Smooth muscle cell (in vitro differentiated cells): ENCODE measurements at regions not wholly inside any gene's neighbourhood (a gene's known extent, or its start where the extent isn't known, plus 50 kb on each side); places are given as distances from the start of the nearest gene placed in this dataset.

Experiments used
- DNase-seq: peaks from one replicate; lab custom pipeline; 2025; ENCODE audit not compliant: unreplicated experiment; lab: John Stamatoyannopoulos, UW
- H2AFZ ChIP-seq: fragments of 200-600 bp; sonication (generic); 2 replicates; pipeline ENCODE4 v1.6.0; 2016; ENCODE audit warnings: antibody characterized with exemption, low read depth, mild to moderate bottlenecking
- H3F3A ChIP-seq: fragments of 200-600 bp; sonication (generic); 2 replicates; pipeline ENCODE4 v1.6.0; 2017; ENCODE audit warnings: antibody characterized with exemption, low read depth
- H3K27ac ChIP-seq: fragments of 200-600 bp; sonication (generic); 2 replicates; pipeline ENCODE4 v1.5.1; 2016; ENCODE audit warnings: low read depth, mild to moderate bottlenecking
- H3K27me3 ChIP-seq: fragments of 200-600 bp; sonication (generic); 2 replicates; pipeline ENCODE4 v1.6.1; 2016; ENCODE audit warnings: low read depth, mild to moderate bottlenecking
- H3K36me3 ChIP-seq: fragments of 200-600 bp; sonication (generic); 2 replicates; pipeline ENCODE4 v1.5.1; 2016; ENCODE audit warnings: low read depth
- H3K4me1 ChIP-seq: fragments of 200-600 bp; sonication (generic); 2 replicates; pipeline ENCODE4 v1.5.1; 2016; ENCODE audit warnings: low read depth
- H3K4me2 ChIP-seq: fragments of 200-600 bp; sonication (generic); 2 replicates; pipeline ENCODE4 v1.6.0; 2016; ENCODE audit warnings: mild to moderate bottlenecking
- H3K4me3 ChIP-seq: fragments of 200-600 bp; sonication (generic); 2 replicates; pipeline ENCODE4 v1.5.1; 2016; ENCODE audit warnings: mild to moderate bottlenecking
- H3K79me2 ChIP-seq: fragments of 200-600 bp; sonication (generic); 2 replicates; pipeline ENCODE4 v1.6.0; 2016; ENCODE audit warnings: low read depth, mild to moderate bottlenecking
- H3K9ac ChIP-seq: fragments of 200-600 bp; sonication (generic); 2 replicates; pipeline ENCODE4 v1.6.0; 2016; ENCODE audit warnings: low read depth
- H3K9me3 ChIP-seq: fragments of 200-600 bp; sonication (generic); replicated peaks from 2 replicates; pipeline ENCODE4 v1.5.1; 2016; ENCODE audit warnings: low read depth
- H4K20me1 ChIP-seq: fragments of 200-600 bp; sonication (generic); 2 replicates; pipeline ENCODE4 v1.6.0; 2016; ENCODE audit warnings: low read depth
- WGBS: methylation state at CpG from one replicate; pipeline ENCODE4 v1.1.7; 2016; ENCODE audit warnings: low lambda C conversion rate; 5-methylcytosine and 5-hydroxymethylcytosine counted together
- TF ChIP-seq, protein P1 (sequence below): fragments of 200-600 bp; sonication (generic); IDR thresholded peaks from 2 replicates; pipeline ENCODE4 v1.5.1; 2017; ENCODE audit warnings: borderline replicate concordance, mild to moderate bottlenecking, antibody characterized with exemption; ENCODE audit not compliant: insufficient read depth, poor library complexity, severe bottlenecking

- Histone ChIP-seq H3K4me2 (no peak overlapping the region), H3K36me3 (no peaks in the 10 kb centered on the region), H3K4me1 (no peaks in the 10 kb centered on the region), H3K27ac (no peak overlapping the region), H3K27me3 (no peaks in the 10 kb centered on the region), H3F3A (no peaks in the 10 kb centered on the region), H3K4me3 (no peak overlapping the region), H4K20me1 (no peaks in the 10 kb centered on the region), H3K79me2 (no peaks in the 10 kb centered on the region), H3K9ac (no peak overlapping the region), H3K9me3 (no peaks in the 10 kb centered on the region), H2AFZ (no peak overlapping the region)
- TF ChIP-seq, protein P1, sequence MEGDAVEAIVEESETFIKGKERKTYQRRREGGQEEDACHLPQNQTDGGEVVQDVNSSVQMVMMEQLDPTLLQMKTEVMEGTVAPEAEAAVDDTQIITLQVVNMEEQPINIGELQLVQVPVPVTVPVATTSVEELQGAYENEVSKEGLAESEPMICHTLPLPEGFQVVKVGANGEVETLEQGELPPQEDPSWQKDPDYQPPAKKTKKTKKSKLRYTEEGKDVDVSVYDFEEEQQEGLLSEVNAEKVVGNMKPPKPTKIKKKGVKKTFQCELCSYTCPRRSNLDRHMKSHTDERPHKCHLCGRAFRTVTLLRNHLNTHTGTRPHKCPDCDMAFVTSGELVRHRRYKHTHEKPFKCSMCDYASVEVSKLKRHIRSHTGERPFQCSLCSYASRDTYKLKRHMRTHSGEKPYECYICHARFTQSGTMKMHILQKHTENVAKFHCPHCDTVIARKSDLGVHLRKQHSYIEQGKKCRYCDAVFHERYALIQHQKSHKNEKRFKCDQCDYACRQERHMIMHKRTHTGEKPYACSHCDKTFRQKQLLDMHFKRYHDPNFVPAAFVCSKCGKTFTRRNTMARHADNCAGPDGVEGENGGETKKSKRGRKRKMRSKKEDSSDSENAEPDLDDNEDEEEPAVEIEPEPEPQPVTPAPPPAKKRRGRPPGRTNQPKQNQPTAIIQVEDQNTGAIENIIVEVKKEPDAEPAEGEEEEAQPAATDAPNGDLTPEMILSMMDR: no peak
- WGBS: 92% methylated on average over 5 of the region's 5 CpGs
- DNase-seq: no peak
These were observed 505.9 kb upstream of the CTSO start for GRCh38 chr4:156459584-156459983.

GRCh38 chr4:156456830-156457229 is 503.2 kb upstream of the CTSO start:
- DNase-seq: no peak
- TF ChIP-seq, protein P1: no peak
- no peaks in the 10 kb centered on the region for H3F3A ChIP-seq
- H3K9me3 ChIP-seq: no peaks in the 10 kb centered on the region
- H3K4me1 ChIP-seq: no peaks in the 10 kb centered on the region
- H3K4me3 ChIP-seq: no peak overlapping the region
- H3K4me2 ChIP-seq: no peak overlapping the region
- 97% methylated on average over 2 of the region's 2 CpGs for WGBS
- no peak overlapping the region for H3K27ac ChIP-seq
- no peaks in the 10 kb centered on the region for H3K79me2 ChIP-seq
- no peak overlapping the region for H2AFZ ChIP-seq
- no peaks in the 10 kb centered on the region for H3K36me3 ChIP-seq
- H3K9ac ChIP-seq: no peak overlapping the region
- no peaks in the 10 kb centered on the region for H3K27me3 ChIP-seq
- no peaks in the 10 kb centered on the region for H4K20me1 ChIP-seq

GRCh38 chr4:156443488-156443887 is 489.8 kb upstream of the CTSO start:
- TF ChIP-seq, protein P1: no peak

GRCh38 chr4:156442912-156443311 is 489.2 kb upstream of the CTSO start:
- no peaks in the 10 kb centered on the region for H3K36me3 ChIP-seq
- H3K9me3 ChIP-seq: no peaks in the 10 kb centered on the region
- no peak overlapping the region for H3K27ac ChIP-seq
- TF ChIP-seq, protein P1: no peak
- H3K9ac ChIP-seq: no peak overlapping the region
- no peaks in the 10 kb centered on the region for H3K4me1 ChIP-seq
- no peak overlapping the region for H2AFZ ChIP-seq
- no peak overlapping the region for H3K4me3 ChIP-seq
- no peak overlapping the region for H3K4me2 ChIP-seq
- no peaks in the 10 kb centered on the region for H3K79me2 ChIP-seq
- DNase-seq: no peak
- H3K27me3 ChIP-seq: no peaks in the 10 kb centered on the region
- no peaks in the 10 kb centered on the region for H3F3A ChIP-seq
- no peaks in the 10 kb centered on the region for H4K20me1 ChIP-seq

More at GRCh38 chr4:156443488-156443887, 489.8 kb upstream of the CTSO start:
- no peaks in the 10 kb centered on the region for H4K20me1 ChIP-seq
- H3F3A ChIP-seq: no peaks in the 10 kb centered on the region
- no peak overlapping the region for H3K9ac ChIP-seq
- H3K4me2 ChIP-seq: no peak overlapping the region
- H3K27ac ChIP-seq: no peak overlapping the region
- H3K27me3 ChIP-seq: no peaks in the 10 kb centered on the region
- H3K4me1 ChIP-seq: no peaks in the 10 kb centered on the region
- H3K4me3 ChIP-seq: no peak overlapping the region
- 94% methylated on average over 10 of the region's 10 CpGs for WGBS
- no peaks in the 10 kb centered on the region for H3K79me2 ChIP-seq
- no peaks in the 10 kb centered on the region for H3K36me3 ChIP-seq
- H3K9me3 ChIP-seq: no peaks in the 10 kb centered on the region
- DNase-seq: no peak
- no peak overlapping the region for H2AFZ ChIP-seq
